ENCODE measurements at regions not wholly inside any gene's neighbourhood (a gene's known extent, or its start where the extent isn't known, plus 50 kb on each side); places are given as distances from the start of the nearest gene placed in this dataset.

- Histone ChIP-seq H3K27me3 (replicated peaks; ENCODE audit: insufficient read depth) (no peaks in the 10 kb centered on the region), H3K27ac (no peak overlapping the region), H3K36me3 (no peaks in the 10 kb centered on the region), H3K9me3 (no peaks in the 10 kb centered on the region), H3K4me3 (no peak overlapping the region), H3K4me1 (ENCODE audit: control insufficient read depth in 1 of 2, low read depth in 2 of 2) (no peaks in the 10 kb centered on the region)
- ATAC-seq (ENCODE audit: insufficient number of reproducible peaks, low FRiP score, low read depth): no peak
- TF ChIP-seq CTCF (IDR thresholded peaks at IDR 0.05): no peak
- no peak for DNase-seq (ENCODE audit: low spot score)
These were observed 94.0 kb upstream of the PPP2R2D start for GRCh38 chr10:131806646-131807317.

- DNase-seq (ENCODE audit: low spot score): no peak
- no peak for TF ChIP-seq CTCF (IDR thresholded peaks at IDR 0.05)
- Histone ChIP-seq H3K4me1 (ENCODE audit: control insufficient read depth in 1 of 2, low read depth in 2 of 2) (no peaks in the 10 kb centered on the region), H3K9me3 (no peaks in the 10 kb centered on the region), H3K27me3 (replicated peaks; ENCODE audit: insufficient read depth) (no peaks in the 10 kb centered on the region), H3K4me3 (no peak overlapping the region), H3K36me3 (no peaks in the 10 kb centered on the region), H3K27ac (no peak overlapping the region)
- no peak for ATAC-seq (ENCODE audit: insufficient number of reproducible peaks, low FRiP score, low read depth)
These were observed 92.4 kb upstream of the PPP2R2D start for GRCh38 chr10:131808370-131808930.

GRCh38 chr10:131810036-131810804 is 90.6 kb upstream of the PPP2R2D start:
- ATAC-seq (ENCODE audit: insufficient number of reproducible peaks, low FRiP score, low read depth): no peak
- H3K4me3 ChIP-seq: no peak overlapping the region
- H3K4me1 ChIP-seq (ENCODE audit: control insufficient read depth in 1 of 2, low read depth in 2 of 2): no peaks in the 10 kb centered on the region
- H3K9me3 ChIP-seq: no peaks in the 10 kb centered on the region
- no peak for DNase-seq (ENCODE audit: low spot score)
- H3K36me3 ChIP-seq: no peaks in the 10 kb centered on the region
- H3K27me3 ChIP-seq (replicated peaks; ENCODE audit: insufficient read depth): no peaks in the 10 kb centered on the region
- TF ChIP-seq CTCF (IDR thresholded peaks at IDR 0.05): no peak
- no peak overlapping the region for H3K27ac ChIP-seq

- Histone ChIP-seq H3K27ac (no peak overlapping the region), H3K9me3 (no peaks in the 10 kb centered on the region), H3K36me3 (no peaks in the 10 kb centered on the region), H3K27me3 (replicated peaks; ENCODE audit: insufficient read depth) (no peaks in the 10 kb centered on the region), H3K4me1 (ENCODE audit: control insufficient read depth in 1 of 2, low read depth in 2 of 2) (no peaks in the 10 kb centered on the region), H3K4me3 (no peak overlapping the region)
- DNase-seq (ENCODE audit: low spot score) (no peak), ATAC-seq (ENCODE audit: insufficient number of reproducible peaks, low FRiP score, low read depth) (no peak)
- TF ChIP-seq CTCF (IDR thresholded peaks at IDR 0.05): no peak
These were observed 89.8 kb upstream of the PPP2R2D start for GRCh38 chr10:131810805-131811629.

All from thoracic aorta (tissue), 2 donors.